ENCODE measurements at regions not wholly inside any gene's neighbourhood (a gene's known extent, or its start where the extent isn't known, plus 50 kb on each side); places are given as distances from the start of the nearest gene placed in this dataset.

DNA sequence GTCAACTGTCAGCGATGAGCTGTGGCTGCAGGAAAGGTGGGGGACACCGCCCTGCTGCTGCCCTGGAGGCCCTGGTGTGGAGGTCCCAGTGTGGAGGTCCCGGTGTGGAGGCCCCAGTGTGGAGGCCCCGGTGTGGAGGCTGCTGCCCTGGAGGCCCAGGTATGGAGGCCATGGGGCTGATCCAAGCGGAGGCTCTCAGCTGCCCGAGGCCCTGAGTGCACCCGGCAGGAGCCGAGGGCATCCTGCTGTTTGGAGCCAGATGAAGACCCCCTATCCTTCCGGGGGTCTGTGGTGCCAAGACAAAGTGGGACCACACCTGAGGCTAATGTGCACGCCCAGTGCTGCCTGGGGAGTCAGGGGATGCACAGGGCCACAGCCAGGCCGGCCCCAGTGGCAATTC, 210.4 kb upstream of the SOX1 start:
- POLR2A ChIA-PET: no interaction called here
- WGBS (ENCODE audit: missing lambda C conversion rate): 0% methylated on average over 1 of the region's 11 CpGs
- Histone ChIP-seq H3K4me3 (no peak overlapping the region), H3K27ac (no peak overlapping the region), H3K4me1 (no peaks in the 10 kb centered on the region), H3K4me2 (no peak overlapping the region), H3K9me3 (no peaks in the 10 kb centered on the region)
- DNase-seq (ENCODE audit: low read depth in 1 of 2, low spot score in 1 of 2) (no peak), FAIRE-seq (no peak), ATAC-seq (no peak)
- CTCF ChIA-PET: no interaction called here
- TF ChIP-seq SREBF2 (IDR thresholded peaks at IDR 0.05): no peak
- TF ChIP-seq HDAC2 (IDR thresholded peaks at IDR 0.05): no peak
- no peak for TF ChIP-seq SMC3 (IDR thresholded peaks at IDR 0.05)
- no peak for TF ChIP-seq MAZ (IDR thresholded peaks at IDR 0.05; ENCODE audit: borderline replicate concordance, low read depth, low read length)
- no peak for TF ChIP-seq RNF2 (IDR thresholded peaks at IDR 0.05; ENCODE audit: borderline replicate concordance, low read depth)
- no peak for TF ChIP-seq KDM1A (IDR thresholded peaks at IDR 0.05; ENCODE audit: low read depth)
- no peak for TF ChIP-seq MYC (IDR thresholded peaks at IDR 0.05; ENCODE audit: borderline replicate concordance, low read length)
- no peak for TF ChIP-seq HEYL (CRISPR knock-in tag; IDR thresholded peaks at IDR 0.05)
- TF ChIP-seq FOXS1 (CRISPR knock-in tag; IDR thresholded peaks at IDR 0.05): no peak
- no peak for TF ChIP-seq RAD21 (conservative IDR thresholded peaks at IDR 0.05 in 1 of 2, IDR thresholded peaks at IDR 0.05 in 1 of 2)
- no peak for TF ChIP-seq JUN (IDR thresholded peaks at IDR 0.05)
- TF ChIP-seq ESRRA (IDR thresholded peaks at IDR 0.05; ENCODE audit: borderline replicate concordance, low read length): no peak
- no peak for TF ChIP-seq CTCF (IDR thresholded peaks at IDR 0.05)
- TF ChIP-seq, protein P1, sequence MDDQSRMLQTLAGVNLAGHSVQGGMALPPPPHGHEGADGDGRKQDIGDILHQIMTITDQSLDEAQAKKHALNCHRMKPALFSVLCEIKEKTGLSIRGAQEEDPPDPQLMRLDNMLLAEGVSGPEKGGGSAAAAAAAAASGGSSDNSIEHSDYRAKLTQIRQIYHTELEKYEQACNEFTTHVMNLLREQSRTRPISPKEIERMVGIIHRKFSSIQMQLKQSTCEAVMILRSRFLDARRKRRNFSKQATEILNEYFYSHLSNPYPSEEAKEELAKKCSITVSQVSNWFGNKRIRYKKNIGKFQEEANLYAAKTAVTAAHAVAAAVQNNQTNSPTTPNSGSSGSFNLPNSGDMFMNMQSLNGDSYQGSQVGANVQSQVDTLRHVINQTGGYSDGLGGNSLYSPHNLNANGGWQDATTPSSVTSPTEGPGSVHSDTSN (IDR thresholded peaks at IDR 0.05): no peak
- no peak for TF ChIP-seq CBX8 (IDR thresholded peaks at IDR 0.05)

GRCh38 chr13:111857336-111857735, 209.6 kb upstream of the SOX1 start:
- WGBS (ENCODE audit: missing lambda C conversion rate): 43% methylated on average over 9 of the region's 18 CpGs
- CTCF ChIA-PET: no interaction called here

More at GRCh38 chr13:111857336-111857735, 209.6 kb upstream of the SOX1 start:
- H3K4me1 ChIP-seq: no peaks in the 10 kb centered on the region
- FAIRE-seq (no peak), ATAC-seq (no peak), DNase-seq (ENCODE audit: low read depth in 1 of 2, low spot score in 1 of 2) (no peak)
- no peaks in the 10 kb centered on the region for H3K9me3 ChIP-seq
- TF ChIP-seq, protein P2, sequence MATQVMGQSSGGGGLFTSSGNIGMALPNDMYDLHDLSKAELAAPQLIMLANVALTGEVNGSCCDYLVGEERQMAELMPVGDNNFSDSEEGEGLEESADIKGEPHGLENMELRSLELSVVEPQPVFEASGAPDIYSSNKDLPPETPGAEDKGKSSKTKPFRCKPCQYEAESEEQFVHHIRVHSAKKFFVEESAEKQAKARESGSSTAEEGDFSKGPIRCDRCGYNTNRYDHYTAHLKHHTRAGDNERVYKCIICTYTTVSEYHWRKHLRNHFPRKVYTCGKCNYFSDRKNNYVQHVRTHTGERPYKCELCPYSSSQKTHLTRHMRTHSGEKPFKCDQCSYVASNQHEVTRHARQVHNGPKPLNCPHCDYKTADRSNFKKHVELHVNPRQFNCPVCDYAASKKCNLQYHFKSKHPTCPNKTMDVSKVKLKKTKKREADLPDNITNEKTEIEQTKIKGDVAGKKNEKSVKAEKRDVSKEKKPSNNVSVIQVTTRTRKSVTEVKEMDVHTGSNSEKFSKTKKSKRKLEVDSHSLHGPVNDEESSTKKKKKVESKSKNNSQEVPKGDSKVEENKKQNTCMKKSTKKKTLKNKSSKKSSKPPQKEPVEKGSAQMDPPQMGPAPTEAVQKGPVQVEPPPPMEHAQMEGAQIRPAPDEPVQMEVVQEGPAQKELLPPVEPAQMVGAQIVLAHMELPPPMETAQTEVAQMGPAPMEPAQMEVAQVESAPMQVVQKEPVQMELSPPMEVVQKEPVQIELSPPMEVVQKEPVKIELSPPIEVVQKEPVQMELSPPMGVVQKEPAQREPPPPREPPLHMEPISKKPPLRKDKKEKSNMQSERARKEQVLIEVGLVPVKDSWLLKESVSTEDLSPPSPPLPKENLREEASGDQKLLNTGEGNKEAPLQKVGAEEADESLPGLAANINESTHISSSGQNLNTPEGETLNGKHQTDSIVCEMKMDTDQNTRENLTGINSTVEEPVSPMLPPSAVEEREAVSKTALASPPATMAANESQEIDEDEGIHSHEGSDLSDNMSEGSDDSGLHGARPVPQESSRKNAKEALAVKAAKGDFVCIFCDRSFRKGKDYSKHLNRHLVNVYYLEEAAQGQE (IDR thresholded peaks at IDR 0.05): no peak
- no peak for TF ChIP-seq RARB (CRISPR knock-in tag; IDR thresholded peaks at IDR 0.05)
- POLR2A ChIA-PET: no interaction called here
- H3K27ac ChIP-seq: no peak overlapping the region
- H3K4me3 ChIP-seq: no peak overlapping the region
- no peak overlapping the region for H3K4me2 ChIP-seq

All from A549 (cell line).